Uterus (tissue), 2 donors: ENCODE measurements at regions not wholly inside any gene's neighbourhood (a gene's known extent, or its start where the extent isn't known, plus 50 kb on each side); places are given as distances from the start of the nearest gene placed in this dataset.

ENCODE experiments used
- POLR2A ChIP-seq, 2 donors: fragments of 450-650 bp; IDR thresholded peaks; one replicate each; pipeline ENCODE4 v1.6.1; 2016; ENCODE audit warnings: antibody characterized with exemption in 2 of 2, mild to moderate bottlenecking in 1 of 2, moderate library complexity in 1 of 2
- TF ChIP-seq, protein P1 (sequence below), 4 experiments: fragments of 200-600 bp in 2 of 4; fragments of 450-650 bp in 2 of 4; sonication (generic) in 2 of 4; IDR thresholded peaks; one replicate each; pipeline ENCODE4 v1.5.1; 2016 to 2019; ENCODE audit warnings: antibody characterized with exemption in 4 of 4, mild to moderate bottlenecking in 2 of 4, moderate library complexity in 1 of 4

DNA sequence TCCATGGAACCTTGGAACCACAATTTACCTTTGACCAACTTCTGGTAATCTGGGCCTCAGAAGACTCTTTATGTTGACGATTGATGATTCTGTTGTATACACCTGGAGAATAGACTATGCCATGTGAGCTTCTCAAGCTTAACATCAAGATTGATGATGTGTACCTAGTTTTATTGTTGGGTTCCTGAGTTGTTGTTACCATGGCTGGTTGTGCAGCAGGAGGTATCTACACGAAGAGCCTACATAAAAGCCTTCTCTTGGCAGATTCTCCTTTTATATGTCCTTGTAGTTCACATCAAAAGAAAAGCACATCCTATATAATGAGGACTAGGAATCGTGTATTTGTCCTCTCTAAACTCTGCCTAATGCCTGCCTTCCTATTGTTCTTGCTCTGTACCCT, 272.0 kb downstream of the DTHD1 start:
- TF ChIP-seq, protein P1, sequence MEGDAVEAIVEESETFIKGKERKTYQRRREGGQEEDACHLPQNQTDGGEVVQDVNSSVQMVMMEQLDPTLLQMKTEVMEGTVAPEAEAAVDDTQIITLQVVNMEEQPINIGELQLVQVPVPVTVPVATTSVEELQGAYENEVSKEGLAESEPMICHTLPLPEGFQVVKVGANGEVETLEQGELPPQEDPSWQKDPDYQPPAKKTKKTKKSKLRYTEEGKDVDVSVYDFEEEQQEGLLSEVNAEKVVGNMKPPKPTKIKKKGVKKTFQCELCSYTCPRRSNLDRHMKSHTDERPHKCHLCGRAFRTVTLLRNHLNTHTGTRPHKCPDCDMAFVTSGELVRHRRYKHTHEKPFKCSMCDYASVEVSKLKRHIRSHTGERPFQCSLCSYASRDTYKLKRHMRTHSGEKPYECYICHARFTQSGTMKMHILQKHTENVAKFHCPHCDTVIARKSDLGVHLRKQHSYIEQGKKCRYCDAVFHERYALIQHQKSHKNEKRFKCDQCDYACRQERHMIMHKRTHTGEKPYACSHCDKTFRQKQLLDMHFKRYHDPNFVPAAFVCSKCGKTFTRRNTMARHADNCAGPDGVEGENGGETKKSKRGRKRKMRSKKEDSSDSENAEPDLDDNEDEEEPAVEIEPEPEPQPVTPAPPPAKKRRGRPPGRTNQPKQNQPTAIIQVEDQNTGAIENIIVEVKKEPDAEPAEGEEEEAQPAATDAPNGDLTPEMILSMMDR (IDR thresholded peaks at IDR 0.05) = no peak
- TF ChIP-seq POLR2A (IDR thresholded peaks at IDR 0.05) = no peak
